GM19467 (cell line): ENCODE measurements at regions not wholly inside any gene's neighbourhood (a gene's known extent, or its start where the extent isn't known, plus 50 kb on each side); places are given as distances from the start of the nearest gene placed in this dataset.
"Not testable (repeated sequence)": the region's sequence is repeated elsewhere in the genome, so short reads cannot be mapped to it uniquely, and the experiment has no call there.

ENCODE experiments used
- ATAC-seq: cut with Tn5 transposase; IDR thresholded peaks from one replicate; pipeline ENCODE4 v1.9.1; 2021; ENCODE audit warnings: mild to moderate bottlenecking, moderate library complexity; ENCODE audit not compliant: unreplicated experiment

DNA sequence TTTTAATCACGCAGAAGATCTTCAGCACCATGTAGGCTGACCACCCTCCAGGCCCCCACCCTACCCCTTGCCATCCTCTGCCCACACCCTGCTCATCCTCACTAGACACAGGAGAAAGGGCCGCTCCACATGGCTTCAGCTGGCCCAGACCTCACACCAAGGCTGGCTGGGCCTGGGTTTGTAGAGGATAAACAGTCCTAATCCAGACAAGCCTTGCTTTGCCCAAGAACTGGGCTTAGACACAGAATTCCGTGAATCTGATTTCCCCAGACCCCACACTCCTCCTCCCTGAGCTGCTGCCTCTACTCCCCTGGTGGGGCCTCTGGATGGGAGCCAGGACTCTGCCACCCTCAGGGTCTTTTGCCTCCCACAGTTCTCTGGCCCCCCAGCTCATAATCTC is 185.3 kb downstream of the CYP26B1 start:
- ATAC-seq: no peak

DNA sequence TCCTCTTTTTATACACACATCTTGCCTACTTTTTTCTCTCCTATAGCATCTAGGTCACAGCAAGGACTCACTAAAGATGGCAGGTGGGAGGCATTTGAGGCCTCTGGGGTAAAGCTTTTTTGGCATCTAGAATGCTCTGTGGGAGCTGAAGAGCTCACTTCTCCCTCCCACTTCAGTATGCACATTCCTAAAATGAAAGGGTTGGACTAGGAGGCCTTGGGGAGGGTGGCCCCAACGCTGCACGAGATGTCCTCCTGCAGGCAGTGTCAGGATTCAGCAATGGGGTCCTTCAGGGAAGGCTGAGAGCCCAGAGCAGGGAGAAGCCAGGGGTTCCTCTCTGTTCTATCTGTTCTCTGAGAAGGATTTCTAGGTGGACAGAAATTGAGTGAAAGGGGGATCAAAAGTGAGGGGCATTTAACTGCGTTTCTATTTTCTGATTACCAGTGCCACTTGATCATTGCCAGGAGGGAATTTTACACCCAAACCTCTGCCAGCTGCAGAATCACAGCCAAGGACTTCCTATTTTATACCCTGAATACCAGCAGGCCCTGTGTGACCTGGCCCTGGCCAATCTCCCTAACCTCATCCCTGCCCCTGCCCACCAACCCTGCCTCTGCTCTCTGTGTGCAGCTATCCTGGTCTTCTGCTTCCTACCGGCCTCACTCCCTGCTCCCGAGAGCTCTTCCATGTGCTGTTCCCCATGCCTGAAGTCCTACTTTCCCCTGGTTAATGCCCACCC is 186.2 kb downstream of the CYP26B1 start:
- no peak for ATAC-seq

DNA sequence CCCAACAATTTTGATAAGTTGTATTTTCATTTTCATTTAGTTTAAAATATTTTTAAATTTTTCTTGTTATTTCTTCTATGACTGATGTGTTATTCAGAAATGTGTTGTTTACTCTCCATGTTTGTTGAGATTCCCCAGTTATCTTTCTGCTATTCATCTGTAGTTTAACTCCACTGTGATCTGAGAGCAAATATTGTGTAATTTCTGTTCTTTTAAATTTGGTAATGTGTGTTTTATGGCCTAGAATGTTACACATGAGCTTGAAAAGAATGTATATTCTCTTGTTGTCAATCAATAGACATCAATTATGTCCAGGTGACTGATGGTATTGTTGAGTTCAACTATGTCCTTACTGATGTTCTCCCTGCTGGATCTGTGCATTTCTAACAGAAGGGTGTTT is 188.2 kb downstream of the CYP26B1 start:
- ATAC-seq: no peak

DNA sequence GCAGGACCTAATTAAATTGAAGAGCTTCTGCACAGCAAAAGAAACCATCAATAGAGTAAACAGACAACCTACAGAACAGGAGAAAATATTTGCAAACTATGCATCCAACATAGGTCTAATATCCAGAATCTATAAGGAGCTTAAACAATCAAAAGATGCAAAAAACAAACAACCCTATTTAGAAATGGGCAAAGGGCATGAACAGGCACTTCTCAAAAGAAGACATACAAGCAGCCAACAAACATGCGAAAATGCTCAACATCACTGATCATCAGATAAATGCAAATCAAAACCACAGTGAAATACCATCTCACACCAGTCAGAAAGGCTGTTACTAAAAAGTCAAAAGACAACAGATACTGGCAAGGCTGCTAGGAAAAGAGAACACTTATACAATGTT is 189.2 kb downstream of the CYP26B1 start:
- not testable (repeated sequence) for ATAC-seq

DNA sequence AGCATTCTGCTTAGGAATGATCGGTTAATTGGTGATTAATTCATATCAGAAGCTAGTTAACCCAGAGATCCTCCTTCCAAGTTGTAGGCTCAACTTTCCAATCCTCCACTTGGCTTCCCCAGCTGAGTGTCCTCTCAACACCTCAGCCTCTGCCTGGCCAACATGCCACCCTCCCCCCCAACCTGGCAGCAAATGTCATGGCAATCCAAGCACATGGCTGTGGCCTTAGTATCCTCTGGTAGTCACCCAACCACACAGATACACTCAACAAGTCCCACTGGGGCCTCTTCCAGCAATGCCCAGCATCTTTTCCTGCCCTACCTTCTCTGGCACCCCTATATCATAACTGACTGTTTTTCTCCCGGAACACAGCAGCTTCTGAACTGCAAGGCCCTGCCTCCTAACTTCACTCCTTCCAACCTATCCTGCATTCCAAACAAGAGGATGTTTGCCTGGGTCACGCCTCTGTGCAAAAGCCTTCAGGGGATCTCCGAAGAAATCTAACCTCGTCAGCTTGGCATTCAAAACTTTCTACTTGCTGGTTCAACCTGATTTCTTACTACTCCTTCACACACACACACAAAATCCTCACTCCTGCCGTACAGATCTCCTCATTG is 195.0 kb downstream of the CYP26B1 start:
- no peak for ATAC-seq

DNA sequence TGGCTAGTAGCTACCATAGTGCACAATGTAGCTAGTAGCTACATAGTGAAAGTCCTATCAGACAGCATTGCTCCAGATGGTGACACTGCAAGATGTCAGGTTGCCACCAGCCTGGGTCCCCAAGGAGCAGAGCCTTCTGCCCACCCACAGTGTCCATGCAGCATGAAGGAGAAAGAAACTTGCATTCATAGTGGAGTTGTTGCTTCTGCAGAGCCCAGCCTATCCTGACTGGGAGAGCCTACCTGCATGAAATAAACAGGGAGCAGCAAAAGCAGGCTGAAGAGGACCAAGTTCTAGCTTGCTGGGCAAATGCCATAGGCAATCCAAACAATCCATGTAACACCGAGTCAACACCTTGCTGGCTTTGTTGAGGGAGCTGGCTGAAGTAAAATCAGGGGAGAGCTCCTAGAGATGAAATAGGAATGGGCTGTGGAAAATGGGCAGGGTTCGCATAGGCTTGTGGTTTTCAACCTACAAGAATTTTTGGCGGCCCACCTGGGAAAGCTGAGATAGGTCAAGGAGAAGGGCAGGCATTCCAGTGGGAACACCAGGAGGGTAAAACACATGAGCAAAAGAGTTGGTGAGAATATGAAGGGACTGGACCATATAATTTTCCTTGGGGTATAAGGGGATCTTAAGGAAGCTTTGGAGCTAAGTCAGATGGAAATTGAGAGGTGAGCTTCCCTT is 195.8 kb downstream of the CYP26B1 start:
- no peak for ATAC-seq

DNA sequence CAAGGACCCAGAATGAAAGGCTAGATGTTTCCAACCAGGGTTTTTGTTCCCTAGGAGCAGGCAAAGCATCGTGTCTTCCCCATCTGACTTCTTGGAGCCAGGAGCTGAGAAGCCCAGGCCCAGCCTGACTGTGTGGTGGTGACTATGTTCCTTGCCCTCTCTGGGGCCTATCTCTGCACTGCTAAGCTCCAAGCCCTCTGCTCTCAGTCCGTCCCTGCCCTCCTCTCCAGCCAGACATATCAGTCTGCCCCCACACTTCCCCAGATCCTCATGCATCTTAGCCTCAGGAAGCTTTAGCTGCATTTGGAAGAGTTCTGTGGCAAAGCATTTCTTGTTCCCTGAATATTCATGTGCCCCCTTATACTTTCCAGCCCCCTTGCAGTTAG is 196.6 kb downstream of the CYP26B1 start:
- ATAC-seq: no peak

DNA sequence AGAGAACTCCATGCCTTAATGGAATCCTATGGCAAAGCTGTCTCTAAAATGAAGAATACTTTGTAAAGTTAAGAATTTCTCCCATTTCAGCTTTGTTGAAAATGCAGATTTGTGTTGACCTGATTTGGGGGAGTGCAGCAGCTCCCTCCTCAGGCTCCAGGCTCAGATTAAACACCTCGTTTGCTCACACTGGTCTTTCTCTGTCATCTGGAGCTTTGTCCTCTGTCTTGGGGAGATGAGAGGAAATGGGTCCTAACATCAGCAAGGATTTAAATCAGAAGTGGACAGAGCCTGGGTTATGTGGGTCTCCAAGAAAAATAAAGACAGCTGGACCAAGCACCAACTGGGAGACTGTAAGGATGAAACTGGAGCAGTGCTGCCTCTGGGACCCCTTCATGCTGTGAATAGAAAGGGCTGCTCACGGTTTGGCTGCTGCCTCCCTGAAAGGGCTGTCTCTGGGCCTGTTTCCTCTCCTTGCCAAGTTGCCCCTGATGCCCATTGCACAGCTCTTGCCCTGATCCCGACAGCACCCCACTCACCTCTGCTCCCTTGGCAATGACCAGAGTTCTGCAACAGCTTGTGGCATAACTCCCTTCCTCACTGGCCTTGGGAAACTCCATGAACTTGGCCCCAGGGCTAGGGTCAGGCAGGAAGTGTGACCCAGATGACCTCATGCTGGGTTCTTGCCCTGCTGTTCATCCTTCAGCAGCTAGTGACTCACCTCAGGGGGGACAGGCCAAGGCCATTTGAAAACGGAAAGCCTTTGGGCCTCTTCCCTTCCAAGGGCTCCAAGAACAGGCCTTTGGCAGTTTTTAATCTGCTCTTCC is 197.2 kb downstream of the CYP26B1 start:
- ATAC-seq: no peak

DNA sequence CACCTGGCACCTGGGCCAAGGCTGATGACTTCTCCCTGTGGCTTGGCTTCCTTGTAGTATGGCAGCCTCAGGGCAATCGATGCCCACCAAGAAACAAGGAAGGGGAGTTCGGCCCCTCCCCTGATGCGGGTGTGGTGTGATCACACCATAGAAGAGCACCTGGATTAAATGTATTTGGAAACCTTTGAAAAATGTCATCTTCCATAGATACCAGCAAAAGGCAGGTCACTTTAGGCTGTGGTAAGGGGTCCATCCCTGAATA is 198.2 kb downstream of the CYP26B1 start:
- no peak for ATAC-seq

DNA sequence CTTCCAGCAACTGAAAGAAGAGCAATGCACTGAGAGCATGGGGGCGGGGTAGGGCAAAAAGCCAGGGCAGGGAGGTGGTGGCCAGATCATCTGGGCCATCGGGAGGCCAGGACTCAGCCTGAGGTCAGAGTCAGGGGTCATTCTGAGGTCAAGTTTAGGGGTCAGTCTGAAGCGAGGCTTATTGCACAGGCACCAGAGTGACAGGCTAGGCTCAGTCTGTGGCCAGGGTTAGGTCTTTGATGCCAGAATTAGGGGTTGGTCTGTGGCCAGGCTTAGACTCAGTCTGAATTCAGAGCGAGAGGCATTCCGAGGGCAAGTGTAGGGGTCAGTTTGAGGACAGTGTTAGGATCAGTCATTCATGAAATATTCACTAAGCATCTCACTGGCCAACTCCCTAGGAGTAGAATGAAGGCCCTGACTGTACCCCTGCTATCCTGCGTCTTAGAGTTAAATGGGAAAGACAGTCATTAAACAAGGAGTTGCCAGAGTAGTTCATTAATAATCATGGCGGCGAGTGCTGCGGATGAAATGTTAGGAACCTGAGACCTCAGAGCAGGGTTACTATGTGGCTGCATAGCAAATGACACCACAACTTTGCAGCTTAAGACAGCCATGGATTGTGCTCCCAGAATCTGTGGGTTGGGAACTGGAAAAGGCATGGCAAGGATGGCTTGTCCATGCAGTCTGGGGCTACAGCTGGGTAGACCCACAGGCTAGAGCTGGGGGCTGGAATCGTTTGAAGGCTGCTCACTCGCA is 198.7 kb downstream of the CYP26B1 start:
- ATAC-seq: no peak

DNA sequence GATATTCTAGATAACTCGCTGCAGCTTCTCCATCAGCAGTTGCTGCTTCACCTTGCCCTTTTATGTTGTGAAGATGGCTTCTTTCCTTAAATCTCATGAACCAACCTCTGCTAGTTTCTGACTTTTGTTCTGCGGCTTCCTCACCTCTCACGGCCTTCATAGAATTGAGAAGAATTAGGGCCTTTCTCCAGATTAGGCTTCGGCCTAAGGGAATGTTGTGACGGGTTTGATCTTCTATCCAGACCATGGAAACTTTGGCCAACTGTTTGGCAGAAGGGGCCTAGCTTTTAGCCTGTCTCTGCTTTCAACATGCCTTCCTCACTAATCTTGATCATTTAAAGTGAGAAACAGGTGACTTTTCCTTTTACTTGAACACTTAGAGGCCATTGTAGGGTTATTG is 199.9 kb downstream of the CYP26B1 start:
- no peak for ATAC-seq

DNA sequence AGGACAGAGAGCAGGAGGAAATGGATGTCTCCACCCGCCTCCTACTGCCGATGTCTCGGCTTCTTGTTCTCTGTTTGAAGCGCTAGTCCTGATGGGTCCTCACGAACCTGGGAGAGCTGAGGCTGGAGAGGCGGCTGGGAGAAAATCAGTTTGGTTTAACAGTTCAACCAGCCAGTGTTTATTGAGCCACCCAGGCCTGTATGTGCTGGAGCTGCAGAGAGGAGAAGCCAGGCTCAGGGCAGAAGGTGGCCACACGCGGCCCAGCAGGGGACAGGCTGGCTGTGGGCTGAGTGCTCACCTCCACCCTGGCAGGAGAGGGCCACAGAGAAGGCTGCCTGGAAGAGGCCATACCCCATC is 202.1 kb downstream of the CYP26B1 start:
- no peak for ATAC-seq

DNA sequence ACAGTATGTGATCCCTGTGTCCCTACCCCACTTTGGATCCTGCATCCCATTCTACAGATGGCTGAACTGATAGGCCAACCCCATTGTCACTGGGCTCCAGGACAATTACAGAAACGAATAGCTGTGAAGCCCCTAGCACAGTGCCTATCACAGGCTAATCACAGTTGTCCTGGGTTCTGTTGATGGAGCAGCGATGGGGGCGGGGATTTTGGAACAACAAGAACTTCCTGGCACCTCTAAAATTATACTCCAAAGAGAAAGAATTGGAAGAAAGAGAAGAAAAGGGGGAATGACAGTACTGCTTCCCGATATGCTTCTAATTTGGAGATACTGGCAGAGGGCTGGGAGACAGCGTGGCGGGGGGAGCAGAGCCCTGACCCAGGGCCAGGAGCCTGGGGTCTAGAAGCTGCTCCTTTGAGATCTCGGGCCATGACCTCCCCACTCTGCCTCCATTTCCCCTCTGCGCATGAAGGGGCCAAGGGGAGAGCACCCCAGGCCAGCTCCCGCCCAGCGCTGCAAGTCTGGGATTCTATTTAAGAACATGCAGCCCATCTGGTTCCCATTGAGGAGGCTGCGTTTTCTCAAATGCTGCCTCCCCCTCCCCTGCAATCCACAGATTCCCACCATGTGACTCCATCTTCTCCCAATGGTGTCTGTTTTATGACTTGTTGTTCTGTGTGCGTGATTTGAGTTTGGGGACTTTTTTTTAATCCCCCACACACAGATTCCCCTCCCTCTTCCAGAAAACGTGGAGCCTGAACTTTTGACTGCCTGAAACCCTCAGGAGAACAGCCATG is 202.7 kb downstream of the CYP26B1 start:
- ATAC-seq: no peak

DNA sequence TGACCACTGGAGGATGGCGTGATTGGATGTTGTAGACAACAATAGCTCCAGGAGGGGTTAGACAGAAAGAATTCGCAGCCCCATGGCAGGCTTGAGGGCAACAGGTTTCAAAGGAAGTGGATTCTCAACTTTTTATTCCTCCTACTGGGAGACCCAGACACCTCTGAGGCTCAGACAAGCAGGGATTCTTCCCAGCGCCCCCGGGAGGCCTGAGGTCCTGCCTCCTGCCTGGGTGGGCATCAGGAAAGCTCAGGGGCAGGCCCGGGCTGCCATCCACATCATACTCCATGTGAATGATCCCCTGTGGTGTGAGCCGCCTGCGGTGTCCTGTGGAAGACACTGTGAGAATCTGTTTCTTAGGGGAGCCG is 203.5 kb downstream of the CYP26B1 start:
- ATAC-seq: no peak

DNA sequence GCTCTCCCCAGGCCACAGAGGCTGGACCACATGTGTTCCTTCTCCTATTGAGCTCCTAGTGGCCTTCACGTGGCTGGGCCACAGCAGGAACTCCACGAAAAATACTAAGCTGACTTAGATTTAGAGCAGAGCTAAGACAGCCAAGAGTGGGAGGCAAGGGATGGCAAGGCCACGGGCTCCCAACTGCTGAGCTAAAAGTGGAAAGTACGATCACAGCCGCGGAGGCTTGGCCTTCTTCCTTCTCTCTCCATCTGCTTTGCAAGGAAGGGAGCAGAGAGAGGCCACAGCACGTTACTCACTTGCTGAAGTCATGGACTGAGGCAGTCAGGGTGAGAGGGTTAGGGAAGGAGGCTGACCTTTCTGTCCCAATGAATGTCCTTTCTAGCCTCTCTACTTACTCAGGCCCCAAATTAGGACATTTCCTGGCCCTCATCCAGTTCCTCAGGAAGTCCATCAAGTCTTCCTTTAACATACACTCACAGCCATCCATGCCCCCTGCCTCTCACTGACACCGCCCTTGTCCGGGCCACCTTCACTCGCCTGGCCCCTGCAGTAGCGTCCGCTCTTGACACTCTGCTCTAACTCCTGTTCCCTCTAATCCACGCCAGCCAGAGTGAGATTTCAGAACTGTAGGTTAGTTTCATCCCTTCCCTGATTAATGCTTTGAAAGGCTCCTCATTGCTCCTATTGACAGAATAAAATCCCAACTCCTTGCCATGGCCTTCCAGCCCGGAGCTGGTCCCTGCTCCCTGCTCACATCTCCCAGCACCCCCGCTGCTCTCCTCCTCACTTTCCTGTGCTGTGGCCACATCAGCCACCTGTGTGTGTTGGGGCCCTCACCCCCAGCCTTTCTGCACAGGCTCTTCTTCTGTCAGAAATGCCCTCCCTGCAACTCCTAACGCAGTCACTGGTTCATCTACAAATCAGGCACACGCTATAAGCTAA is 204.2 kb downstream of the CYP26B1 start:
- ATAC-seq: no peak

DNA sequence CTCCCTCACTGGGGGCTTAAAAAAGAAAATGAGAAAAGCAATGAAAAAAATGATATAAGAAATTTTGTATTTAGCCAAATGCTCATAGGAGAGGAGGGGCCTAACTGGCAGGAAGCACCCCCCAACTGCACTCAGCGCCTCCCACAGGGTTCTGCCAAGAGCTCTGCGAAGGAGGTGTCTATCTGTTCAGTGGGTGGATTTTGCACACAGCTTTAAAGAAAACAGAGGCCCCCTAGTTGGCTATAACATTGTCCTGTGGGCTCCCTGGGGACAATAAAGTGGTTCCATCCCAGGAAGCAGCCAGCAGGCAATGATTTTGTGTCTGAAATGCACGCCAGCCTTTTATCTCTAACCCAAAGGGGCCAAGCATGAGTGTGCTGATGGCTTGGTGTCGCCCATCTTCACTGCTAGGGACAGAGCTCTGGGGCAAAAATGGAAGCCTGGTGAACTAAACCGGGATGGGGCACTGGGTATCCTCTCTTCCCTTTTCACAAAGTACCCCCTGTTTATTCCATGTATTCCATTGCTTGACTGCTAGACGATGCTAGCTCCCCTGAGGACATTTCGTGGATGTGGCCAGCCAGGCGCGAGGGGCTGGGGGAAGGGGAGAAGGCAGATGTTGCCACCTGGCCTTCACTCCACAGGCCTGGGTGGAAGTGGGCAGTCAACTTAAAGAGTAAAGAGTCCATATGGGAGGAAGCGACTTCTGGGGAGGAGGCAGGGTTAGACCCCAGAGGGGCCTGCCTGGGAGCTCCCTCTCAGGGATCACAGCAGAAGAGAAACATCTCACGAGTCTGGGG is 205.7 kb downstream of the CYP26B1 start:
- ATAC-seq: no peak

DNA sequence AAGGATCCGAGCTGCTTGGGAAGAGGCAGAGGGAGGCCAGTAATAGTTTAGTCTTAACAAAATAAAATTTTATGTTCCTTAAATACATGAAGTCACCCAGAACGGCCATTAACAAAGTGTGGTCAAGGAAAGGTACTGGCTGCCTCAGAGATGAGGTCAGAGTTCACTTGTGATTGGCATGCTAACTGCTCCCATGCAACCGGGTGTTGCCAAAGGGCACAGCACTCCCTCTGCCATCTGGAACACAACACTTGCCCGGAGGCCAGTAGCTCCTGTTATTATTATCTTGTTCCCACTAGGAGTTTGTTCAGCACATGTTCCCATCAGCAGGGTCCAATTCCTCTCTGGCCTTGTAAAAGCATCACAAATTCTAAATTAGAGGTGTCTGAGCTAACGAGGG is 207.0 kb downstream of the CYP26B1 start:
- no peak for ATAC-seq
